ENCODE measurements at regions not wholly inside any gene's neighbourhood (a gene's known extent, or its start where the extent isn't known, plus 50 kb on each side); places are given as distances from the start of the nearest gene placed in this dataset.
A peak's percentile ranks its signal among the peaks of the same experiment; 100 is the strongest.
"Not testable (repeated sequence)": the region's sequence is repeated elsewhere in the genome, so short reads cannot be mapped to it uniquely, and the experiment has no call there.

- no peak for DNase-seq
These were observed 133.7 kb downstream of the ATL2 start for GRCh38 chr2:38243186-38243880.

GRCh38 chr2:38239452-38239851 is 137.6 kb downstream of the ATL2 start:
- no peak for DNase-seq

- DNase-seq: not testable (repeated sequence)
These were observed 138.4 kb downstream of the ATL2 start for GRCh38 chr2:38238705-38239104.

- no peak for DNase-seq
These were observed 139.8 kb downstream of the ATL2 start for GRCh38 chr2:38237311-38237710.

- no peak for DNase-seq
These were observed 143.7 kb downstream of the ATL2 start for GRCh38 chr2:38233231-38233983.

GRCh38 chr2:38232454-38232853 is 144.6 kb downstream of the ATL2 start:
- DNase-seq: no peak

- no peak for DNase-seq
These were observed 146.3 kb downstream of the ATL2 start for GRCh38 chr2:38230756-38231155.

- no peak for DNase-seq
These were observed 148.3 kb downstream of the ATL2 start for GRCh38 chr2:38228753-38229152.

GRCh38 chr2:38224821-38225437 is 149.0 kb upstream of the CYP1B1 start:
- DNase-seq: no peak

- no peak for DNase-seq
These were observed 148.2 kb upstream of the CYP1B1 start for GRCh38 chr2:38224181-38224580.

- no peak for DNase-seq
These were observed 147.3 kb upstream of the CYP1B1 start for GRCh38 chr2:38223256-38223655.

- no peak for DNase-seq
These were observed 144.2 kb upstream of the CYP1B1 start for GRCh38 chr2:38220164-38220563.

- DNase-seq: no peak
These were observed 143.0 kb upstream of the CYP1B1 start for GRCh38 chr2:38218995-38219394.

- no peak for DNase-seq
These were observed 142.6 kb upstream of the CYP1B1 start for GRCh38 chr2:38218591-38218991.

GRCh38 chr2:38217401-38218188 is 141.6 kb upstream of the CYP1B1 start:
- DNase-seq: no peak

- no peak for DNase-seq
These were observed 140.9 kb upstream of the CYP1B1 start for GRCh38 chr2:38216886-38217285.

- DNase-seq: no peak
These were observed 140.0 kb upstream of the CYP1B1 start for GRCh38 chr2:38215993-38216392.

- no peak for DNase-seq
These were observed 139.6 kb upstream of the CYP1B1 start for GRCh38 chr2:38215522-38215921.

- peak in 1 of 2 experiments; percentile 20 for DNase-seq
These were observed 138.3 kb upstream of the CYP1B1 start for GRCh38 chr2:38214209-38214717.

- DNase-seq: no peak
These were observed 137.7 kb upstream of the CYP1B1 start for GRCh38 chr2:38213619-38214167.

- no peak for DNase-seq
These were observed 136.4 kb upstream of the CYP1B1 start for GRCh38 chr2:38212312-38212711.

GRCh38 chr2:38207168-38207567 is 131.2 kb upstream of the CYP1B1 start:
- no peak for DNase-seq

GRCh38 chr2:38203446-38203810 is 127.5 kb upstream of the CYP1B1 start:
- no peak for DNase-seq

All from activated T-cell treated with anti-CD3 and anti-CD28 coated beads, Interleukin-2, amount 50 U/mL, for 48 hours (primary cell).